ENCODE measurements at regions not wholly inside any gene's neighbourhood (a gene's known extent, or its start where the extent isn't known, plus 50 kb on each side); places are given as distances from the start of the nearest gene placed in this dataset.

DNA sequence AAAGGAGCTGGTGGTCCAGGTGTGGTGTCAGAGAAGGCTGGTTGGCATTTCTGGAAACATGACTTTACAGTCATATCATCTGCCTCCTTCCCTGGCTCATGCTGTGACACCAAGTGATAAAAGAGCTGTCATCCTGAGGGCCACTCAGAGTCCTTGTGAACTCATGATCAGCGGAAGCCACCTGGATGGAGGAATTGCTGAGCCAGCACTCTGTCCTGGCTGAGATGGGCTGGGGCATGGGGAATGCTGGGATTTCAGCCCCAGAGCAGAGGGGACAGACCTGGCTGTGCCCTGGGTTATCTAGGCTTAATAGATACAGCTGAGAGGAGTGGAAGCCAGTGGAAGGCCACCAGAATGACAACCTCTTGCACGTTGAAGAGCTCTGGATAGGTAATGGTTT lies 214.3 kb downstream of the DHX35 start:
- POLR2A ChIA-PET: no interaction called here
- FAIRE-seq: no peak
- intact Hi-C loops (cut with micrococcal nuclease): no loop called here

More for the DNA sequence above, 214.3 kb downstream of the DHX35 start:
- Histone ChIP-seq H3K79me2 (ENCODE audit: control insufficient read depth, insufficient read depth, low read length) (no peaks in the 10 kb centered on the region), H3K9me1 (replicated peaks; ENCODE audit: control insufficient read depth, extremely low read depth, insufficient read depth, low read length) (no peaks in the 10 kb centered on the region), H3K36me3 (ENCODE audit: control insufficient read depth in 2 of 2, extremely low read depth in 1 of 2, insufficient read depth in 2 of 2, low read length in 2 of 2) (no peaks in the 10 kb centered on the region), H3K4me3 (replicated peaks in 1 of 3; ENCODE audit: insufficient read depth in 1 of 3, low read depth in 1 of 3, low read length in 3 of 3) (no peak overlapping the region), H2AFZ (ENCODE audit: low read depth, low read length) (no peak overlapping the region), H3K9ac (replicated peaks; ENCODE audit: extremely low read depth, insufficient read depth, low read length) (no peak overlapping the region), H3K4me2 (ENCODE audit: insufficient read depth, low read length) (no peak overlapping the region), H3K27me3 (ENCODE audit: control insufficient read depth in 2 of 2, insufficient read depth in 2 of 2, low read length in 2 of 2) (no peaks in the 10 kb centered on the region), H3K4me1 (ENCODE audit: control insufficient read depth, extremely low read depth, insufficient read depth, low read length) (no peaks in the 10 kb centered on the region), H4K20me1 (replicated peaks; ENCODE audit: control insufficient read depth, extremely low read depth, insufficient read depth, low read length) (no peaks in the 10 kb centered on the region), H3K27ac (ENCODE audit: insufficient read depth, low read depth, low read length) (no peak overlapping the region), H3K9me3 (replicated peaks; ENCODE audit: control insufficient read depth, insufficient read depth, low read length) (no peaks in the 10 kb centered on the region)
- no peak for TF ChIP-seq FOS (IDR thresholded peaks at IDR 0.05; ENCODE audit: borderline replicate concordance, insufficient read depth, low read length)
- TF ChIP-seq, protein P1, sequence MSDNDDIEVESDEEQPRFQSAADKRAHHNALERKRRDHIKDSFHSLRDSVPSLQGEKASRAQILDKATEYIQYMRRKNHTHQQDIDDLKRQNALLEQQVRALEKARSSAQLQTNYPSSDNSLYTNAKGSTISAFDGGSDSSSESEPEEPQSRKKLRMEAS (IDR thresholded peaks at IDR 0.05; ENCODE audit: insufficient read depth, insufficient read length): no peak
- TF ChIP-seq JUN (IDR thresholded peaks at IDR 0.05; ENCODE audit: borderline replicate concordance, insufficient read depth, insufficient read length, low read depth): no peak
- no peak for TF ChIP-seq GATA2 (IDR thresholded peaks at IDR 0.05; ENCODE audit: insufficient read depth, insufficient read length, low read depth, low read length)
- TF ChIP-seq EZH2 (IDR thresholded peaks at IDR 0.05; ENCODE audit: borderline replicate concordance, low read depth, low read length, severe bottlenecking): no peak
- no peak for TF ChIP-seq POLR2AphosphoS5 (IDR thresholded peaks at IDR 0.05; ENCODE audit: insufficient read depth, low read depth, low read length)
- no peak for TF ChIP-seq MYC (IDR thresholded peaks at IDR 0.05; ENCODE audit: low read depth, low read length)
- TF ChIP-seq, protein P2, sequence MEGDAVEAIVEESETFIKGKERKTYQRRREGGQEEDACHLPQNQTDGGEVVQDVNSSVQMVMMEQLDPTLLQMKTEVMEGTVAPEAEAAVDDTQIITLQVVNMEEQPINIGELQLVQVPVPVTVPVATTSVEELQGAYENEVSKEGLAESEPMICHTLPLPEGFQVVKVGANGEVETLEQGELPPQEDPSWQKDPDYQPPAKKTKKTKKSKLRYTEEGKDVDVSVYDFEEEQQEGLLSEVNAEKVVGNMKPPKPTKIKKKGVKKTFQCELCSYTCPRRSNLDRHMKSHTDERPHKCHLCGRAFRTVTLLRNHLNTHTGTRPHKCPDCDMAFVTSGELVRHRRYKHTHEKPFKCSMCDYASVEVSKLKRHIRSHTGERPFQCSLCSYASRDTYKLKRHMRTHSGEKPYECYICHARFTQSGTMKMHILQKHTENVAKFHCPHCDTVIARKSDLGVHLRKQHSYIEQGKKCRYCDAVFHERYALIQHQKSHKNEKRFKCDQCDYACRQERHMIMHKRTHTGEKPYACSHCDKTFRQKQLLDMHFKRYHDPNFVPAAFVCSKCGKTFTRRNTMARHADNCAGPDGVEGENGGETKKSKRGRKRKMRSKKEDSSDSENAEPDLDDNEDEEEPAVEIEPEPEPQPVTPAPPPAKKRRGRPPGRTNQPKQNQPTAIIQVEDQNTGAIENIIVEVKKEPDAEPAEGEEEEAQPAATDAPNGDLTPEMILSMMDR (IDR thresholded peaks at IDR 0.05; ENCODE audit: extremely low read depth in 1 of 2, insufficient read depth in 1 of 2, low read depth in 1 of 2, low read length in 2 of 2): no peak
- TF ChIP-seq POLR2A (IDR thresholded peaks at IDR 0.05; ENCODE audit: low read depth, low read length): no peak
- dilution Hi-C loops (cut with MboI; ENCODE audit: extremely low pct_ligation_motif_present, low sequenced_read_pairs): no loop called here
- no peak for DNase-seq (ENCODE audit: low read depth, low spot score)
- CTCF ChIA-PET: no interaction called here
- no TSS peak for BruUV-seq (replicated peaks)
